Activated B cell treated with CpG ODN at 0.5 μM for 24 hours (primary cell): ENCODE measurements at regions not wholly inside any gene's neighbourhood (a gene's known extent, or its start where the extent isn't known, plus 50 kb on each side); places are given as distances from the start of the nearest gene placed in this dataset.
"Not testable (repeated sequence)": the region's sequence is repeated elsewhere in the genome, so short reads cannot be mapped to it uniquely, and the experiment has no call there.

Source experiments
- ATAC-seq: fragments of 200-7000 bp; cut with Tn5 transposase; one replicate; pipeline ENCODE4 v1.10.0; 2021; ENCODE audit warnings: low read depth, mild to moderate bottlenecking, moderate library complexity
- CTCF ChIA-PET: fragments of 350-600 bp; sonication (Branson Sonifier 250); formaldehyde crosslinking; loops from one replicate; lab custom pipeline; 2021; ENCODE audit warnings: antibody characterized with exemption; lab: Charles Lee
- POLR2A ChIA-PET: fragments of 350-600 bp; sonication (Branson Sonifier 250); formaldehyde crosslinking; loops from one replicate; lab custom pipeline; 2021; ENCODE audit warnings: antibody characterized with exemption; lab: Charles Lee
- DNase-seq: peaks from one replicate; pipeline ENCODE4 v3.0.0; 2022
- H3K27ac Mint-ChIP-seq: one replicate; pipeline ENCODE4 v1.8.0; 2020; ENCODE audit warnings: mixed read lengths
- H3K27me3 Mint-ChIP-seq: one replicate; pipeline ENCODE4 v1.8.0; 2021; ENCODE audit warnings: mixed read lengths
- H3K36me3 Mint-ChIP-seq: one replicate; pipeline ENCODE4 v1.8.0; 2021; ENCODE audit warnings: low read depth, mixed read lengths
- H3K4me1 Mint-ChIP-seq: one replicate; pipeline ENCODE4 v1.8.0; 2021; ENCODE audit warnings: mixed read lengths
- H3K4me3 Mint-ChIP-seq: one replicate; pipeline ENCODE4 v1.8.0; 2020; ENCODE audit warnings: mild to moderate bottlenecking, mixed read lengths
- H3K9me3 Mint-ChIP-seq: one replicate; pipeline ENCODE4 v1.8.0; 2020; ENCODE audit warnings: mixed read lengths
- CTCF ChIP-seq: fragments of 200-600 bp; IDR thresholded peaks from one replicate; pipeline ENCODE4 v1.8.0; 2022; ENCODE audit warnings: antibody characterized with exemption, mild to moderate bottlenecking
- intact Hi-C: fragments of 100-400 bp; cut with micrococcal nuclease; formaldehyde crosslinking; loops from one replicate; pipeline ENCODE4 v1.15.1; 2024

DNA sequence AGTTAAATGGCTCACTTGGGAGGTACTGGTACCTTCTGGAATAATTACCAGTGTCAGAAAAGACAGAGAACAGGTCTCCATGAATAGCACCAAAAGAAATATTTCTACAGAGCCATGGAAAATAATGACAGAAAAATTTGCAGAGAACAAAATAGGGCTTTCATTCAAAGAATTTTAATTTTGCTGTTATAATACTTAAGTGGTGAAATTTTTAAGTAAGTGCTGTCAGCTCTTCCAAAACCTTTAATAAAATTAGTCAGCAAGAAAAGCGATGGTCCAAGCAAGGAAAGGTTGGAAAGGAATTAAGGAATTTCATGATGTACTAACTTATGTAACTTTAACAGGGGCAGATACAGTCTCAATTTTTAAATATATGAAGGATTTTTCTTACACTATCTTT is 359.2 kb downstream of the NR2F1-AS1 start:
- no peaks in the 10 kb centered on the region for H3K9me3 Mint-ChIP-seq
- no peaks in the 10 kb centered on the region for H3K36me3 Mint-ChIP-seq
- no peak overlapping the region for H3K27ac Mint-ChIP-seq
- H3K4me1 Mint-ChIP-seq: no peaks in the 10 kb centered on the region
- DNase-seq: no peak
- no peak for ATAC-seq
- ChIA-PET CTCF (no interaction called here), POLR2A (no interaction called here)
- TF ChIP-seq CTCF: no peak
- no peak overlapping the region for H3K4me3 Mint-ChIP-seq
- intact Hi-C loops: no loop called here
- no peaks in the 10 kb centered on the region for H3K27me3 Mint-ChIP-seq

- ChIA-PET POLR2A (no interaction called here), CTCF (no interaction called here)
- no peak overlapping the region for H3K4me3 Mint-ChIP-seq
- H3K9me3 Mint-ChIP-seq: no peaks in the 10 kb centered on the region
- H3K27me3 Mint-ChIP-seq: no peaks in the 10 kb centered on the region
- no peaks in the 10 kb centered on the region for H3K36me3 Mint-ChIP-seq
- ATAC-seq (no peak), DNase-seq (no peak)
- no peak for TF ChIP-seq CTCF
- no peak overlapping the region for H3K27ac Mint-ChIP-seq
- H3K4me1 Mint-ChIP-seq: no peaks in the 10 kb centered on the region
- intact Hi-C loops: no loop called here
Observed at GRCh38 chr5:93220431-93220830, 360.6 kb downstream of the NR2F1-AS1 start.

- no peaks in the 10 kb centered on the region for H3K27me3 Mint-ChIP-seq
Observed at GRCh38 chr5:93219641-93220145, 361.3 kb downstream of the NR2F1-AS1 start.

GRCh38 chr5:93213111-93213794 is 367.8 kb downstream of the NR2F1-AS1 start:
- H3K9me3 Mint-ChIP-seq, intact Hi-C loops, ATAC-seq, POLR2A ChIA-PET, CTCF ChIA-PET, DNase-seq, H3K4me3 Mint-ChIP-seq, H3K27ac Mint-ChIP-seq, H3K4me1 Mint-ChIP-seq, H3K27me3 Mint-ChIP-seq, H3K36me3 Mint-ChIP-seq: not testable (repeated sequence)

More at GRCh38 chr5:93219641-93220145, 361.3 kb downstream of the NR2F1-AS1 start:
- Mint-ChIP-seq H3K27ac (no peak overlapping the region), H3K9me3 (no peaks in the 10 kb centered on the region), H3K4me3 (no peak overlapping the region), H3K36me3 (no peaks in the 10 kb centered on the region), H3K4me1 (no peaks in the 10 kb centered on the region)
- intact Hi-C loops: no loop called here
- DNase-seq (no peak), ATAC-seq (no peak)
- ChIA-PET CTCF (no interaction called here), POLR2A (no interaction called here)
- no peak for TF ChIP-seq CTCF

DNA sequence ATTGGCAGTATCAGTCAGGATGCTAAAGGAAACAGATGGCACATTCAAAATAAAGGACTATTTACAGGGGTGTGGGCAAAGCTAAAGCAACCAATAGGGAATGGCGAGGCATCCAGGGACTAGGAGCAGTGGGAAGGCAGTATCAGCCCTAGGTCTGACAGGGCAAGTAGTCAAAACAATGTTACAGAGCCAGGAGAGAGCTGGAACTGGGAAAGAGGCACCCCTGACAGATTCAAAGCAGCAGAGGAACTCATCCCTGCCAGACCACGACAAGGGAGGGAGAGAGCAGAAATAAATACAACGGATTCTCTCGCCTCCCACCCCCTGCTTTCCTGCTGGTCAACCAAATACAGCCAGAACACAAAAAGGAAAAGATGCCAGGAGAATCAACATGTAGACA is 371.5 kb downstream of the NR2F1-AS1 start:
- intact Hi-C loops: no loop called here
- POLR2A ChIA-PET: no interaction called here
- DNase-seq (no peak), ATAC-seq (no peak)
- Mint-ChIP-seq H3K4me3 (no peak overlapping the region), H3K4me1 (no peaks in the 10 kb centered on the region), H3K27me3 (no peaks in the 10 kb centered on the region), H3K27ac (no peak overlapping the region), H3K36me3 (no peaks in the 10 kb centered on the region), H3K9me3 (peaks cover 10% of the 10 kb centered on the region)
- no peak for TF ChIP-seq CTCF
- CTCF ChIA-PET: no interaction called here
